ENCODE measurements at regions not wholly inside any gene's neighbourhood (a gene's known extent, or its start where the extent isn't known, plus 50 kb on each side); places are given as distances from the start of the nearest gene placed in this dataset.

- no peaks in the 10 kb centered on the region for H3F3A ChIP-seq (ENCODE audit: insufficient read depth)
- no peaks in the 10 kb centered on the region for H4K20me1 ChIP-seq (ENCODE audit: low read depth, low read length)
- H3K27ac ChIP-seq (ENCODE audit: low read depth, low read length) = no peak overlapping the region
- H3K9me2 ChIP-seq (replicated peaks; ENCODE audit: insufficient read depth, low read length) = no peaks in the 10 kb centered on the region
- H3K36me3 ChIP-seq (ENCODE audit: low read length) = no peaks in the 10 kb centered on the region
- H3K4me3 ChIP-seq (ENCODE audit: insufficient read depth, low read length, poor library complexity, severe bottlenecking) = no peak overlapping the region
- H3K9ac ChIP-seq (ENCODE audit: low read length) = no peak overlapping the region
- TF ChIP-seq EZH2phosphoT487 (conservative IDR thresholded peaks at IDR 0.05; ENCODE audit: low read length) (no peak), CTCF (IDR thresholded peaks at IDR 0.05; ENCODE audit: insufficient read depth, low read length, poor library complexity, severe bottlenecking) (no peak)
- no peak overlapping the region for H3K4me2 ChIP-seq (ENCODE audit: low read depth, low read length, poor library complexity, severe bottlenecking)
- H3K27me3 ChIP-seq (ENCODE audit: low read length) = no peaks in the 10 kb centered on the region
- H3K9me3 ChIP-seq (ENCODE audit: insufficient read depth, low read length) = no peaks in the 10 kb centered on the region
- no peak overlapping the region for H2AFZ ChIP-seq (ENCODE audit: low read depth, low read length, severe bottlenecking)
- H3K79me2 ChIP-seq (ENCODE audit: insufficient read depth, low read length) = no peaks in the 10 kb centered on the region
These were observed 746.6 kb upstream of the NXPH2 start for GRCh38 chr2:139526781-139527180.

GRCh38 chr2:139518321-139518720, 738.1 kb upstream of the NXPH2 start:
- Histone ChIP-seq H3K27me3 (ENCODE audit: low read length) (no peaks in the 10 kb centered on the region), H3K9me2 (replicated peaks; ENCODE audit: insufficient read depth, low read length) (no peaks in the 10 kb centered on the region; the same call in 1 of the 2 replicates), H3K9me3 (ENCODE audit: insufficient read depth, low read length) (no peaks in the 10 kb centered on the region), H3K4me3 (ENCODE audit: insufficient read depth, low read length, poor library complexity, severe bottlenecking) (no peak overlapping the region), H3K9ac (ENCODE audit: low read length) (no peak overlapping the region), H3K27ac (ENCODE audit: low read depth, low read length) (no peak overlapping the region), H3K36me3 (ENCODE audit: low read length) (no peaks in the 10 kb centered on the region), H4K20me1 (ENCODE audit: low read depth, low read length) (no peaks in the 10 kb centered on the region), H3F3A (ENCODE audit: insufficient read depth) (no peaks in the 10 kb centered on the region), H3K4me2 (ENCODE audit: low read depth, low read length, poor library complexity, severe bottlenecking) (no peak overlapping the region), H2AFZ (ENCODE audit: low read depth, low read length, severe bottlenecking) (no peak overlapping the region), H3K79me2 (ENCODE audit: insufficient read depth, low read length) (no peaks in the 10 kb centered on the region)
- TF ChIP-seq CTCF (IDR thresholded peaks at IDR 0.05; ENCODE audit: insufficient read depth, low read length, poor library complexity, severe bottlenecking) (no peak), EZH2phosphoT487 (conservative IDR thresholded peaks at IDR 0.05; ENCODE audit: low read length) (no peak)

GRCh38 chr2:139514951-139515350, 734.8 kb upstream of the NXPH2 start:
- Histone ChIP-seq H3F3A (ENCODE audit: insufficient read depth) (no peaks in the 10 kb centered on the region), H3K4me2 (ENCODE audit: low read depth, low read length, poor library complexity, severe bottlenecking) (no peak overlapping the region), H3K9me3 (ENCODE audit: insufficient read depth, low read length) (no peaks in the 10 kb centered on the region), H3K27me3 (ENCODE audit: low read length) (no peaks in the 10 kb centered on the region), H3K79me2 (ENCODE audit: insufficient read depth, low read length) (no peaks in the 10 kb centered on the region), H3K9me2 (replicated peaks; ENCODE audit: insufficient read depth, low read length) (no peaks in the 10 kb centered on the region; the same call in 1 of the 2 replicates), H2AFZ (ENCODE audit: low read depth, low read length, severe bottlenecking) (no peak overlapping the region), H3K36me3 (ENCODE audit: low read length) (no peaks in the 10 kb centered on the region), H3K27ac (ENCODE audit: low read depth, low read length) (no peak overlapping the region), H3K9ac (ENCODE audit: low read length) (no peak overlapping the region), H4K20me1 (ENCODE audit: low read depth, low read length) (no peaks in the 10 kb centered on the region), H3K4me3 (ENCODE audit: insufficient read depth, low read length, poor library complexity, severe bottlenecking) (no peak overlapping the region)
- TF ChIP-seq EZH2phosphoT487 (conservative IDR thresholded peaks at IDR 0.05; ENCODE audit: low read length) (no peak), CTCF (IDR thresholded peaks at IDR 0.05; ENCODE audit: insufficient read depth, low read length, poor library complexity, severe bottlenecking) (no peak)
